ENCODE measurements at regions not wholly inside any gene's neighbourhood (a gene's known extent, or its start where the extent isn't known, plus 50 kb on each side); places are given as distances from the start of the nearest gene placed in this dataset.

DNA sequence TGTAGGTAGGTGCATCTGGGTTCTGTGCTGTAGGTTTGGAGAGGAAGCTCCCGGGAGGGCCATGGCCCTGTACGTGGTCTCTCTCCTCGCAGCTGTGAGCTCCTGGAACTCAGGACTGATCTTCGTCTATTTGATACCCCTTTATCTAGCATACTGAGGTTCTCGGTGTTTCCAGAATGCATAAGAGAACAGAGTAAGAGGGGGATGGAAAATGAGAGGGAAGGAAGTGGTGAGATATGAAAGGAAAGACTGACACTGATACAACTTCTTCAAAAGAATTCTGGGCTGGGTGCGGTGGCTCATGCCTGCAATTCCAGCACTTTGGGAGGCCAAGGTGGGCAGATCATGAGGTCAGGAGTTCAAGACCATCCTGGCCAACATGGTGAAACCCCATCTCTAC is 90.7 kb downstream of the CHRD start:
- intact Hi-C loops (cut with micrococcal nuclease): no loop called here
- ATAC-seq: no peak

More for the DNA sequence above, 90.7 kb downstream of the CHRD start:
- Histone ChIP-seq H4K20me1 (ENCODE audit: insufficient read depth) (no peaks in the 10 kb centered on the region), H3K4me2 (ENCODE audit: low read length) (no peak overlapping the region), H3K79me2 (ENCODE audit: insufficient read depth, low read length) (no peaks in the 10 kb centered on the region), H3K4me1 (ENCODE audit: control insufficient read depth in 1 of 2, insufficient read depth in 2 of 2, low read length in 2 of 2) (peaks cover 2 to 12% of the 10 kb centered on the region in 2 experiments; a peak in 1 of 4 replicates), H3K4me3 (replicated peaks in 1 of 2; ENCODE audit: low read depth in 1 of 2, low read length in 2 of 2) (no peak overlapping the region), H3K27me3 (ENCODE audit: insufficient read depth, low read length) (no peaks in the 10 kb centered on the region), H3K9me3 (ENCODE audit: control insufficient read depth in 1 of 2, insufficient read depth in 1 of 2, low read depth in 1 of 2, low read length in 2 of 2) (no peaks in the 10 kb centered on the region), H3K36me3 (ENCODE audit: control insufficient read depth in 1 of 2, insufficient read depth in 2 of 2, low read length in 2 of 2) (no peaks in the 10 kb centered on the region), H3K9ac (ENCODE audit: low read length) (no peak overlapping the region), H3K9me2 (ENCODE audit: insufficient read depth) (no peaks in the 10 kb centered on the region), H2AFZ (ENCODE audit: low read depth, low read length, poor library complexity, severe bottlenecking) (no peak overlapping the region), H3K27ac (ENCODE audit: low read depth, low read length) (no peak overlapping the region)
- POLR2A ChIA-PET: interaction anchor here (0.7 kb wide), 1 partner anchor 67 kb away, joined by 4 read pairs; no protein-coding TSS in a partner anchor
- RAD21 ChIA-PET (ENCODE audit: low non-redundant PET in 1 of 2, low total read pairs in 2 of 2, uncharacterized antibody in 2 of 2, unreplicated experiment in 2 of 2): interaction anchor here in 1 of 2 experiments (0.6 kb wide), 1 partner anchor 91 kb away, joined by 3 read pairs; the partner anchor contains the start of gene EPHB3
- CTCF ChIA-PET: interaction anchor here (1.0 to 5.8 kb wide), 6 partner anchors 10 to 99 kb away, joined by 3 to 51 read pairs (median 4); no protein-coding TSS in a partner anchor
- DNase-seq (ENCODE audit: low read depth, low spot score): no peak
- TF ChIP-seq EZH2 (IDR thresholded peaks at IDR 0.05) (no peak), POLR2AphosphoS5 (IDR thresholded peaks at IDR 0.05; ENCODE audit: low read depth, low read length) (no peak), RAD21 (IDR thresholded peaks at IDR 0.05; ENCODE audit: low read depth) (no peak), YY1 (IDR thresholded peaks at IDR 0.05; ENCODE audit: extremely low read depth, insufficient replicate concordance, low read depth, low read length) (no peak), ZBTB33 (IDR thresholded peaks at IDR 0.05; ENCODE audit: extremely low read depth, insufficient replicate concordance, low read length) (no peak), SP1 (IDR thresholded peaks at IDR 0.05; ENCODE audit: low read depth) (no peak), JUND (IDR thresholded peaks at IDR 0.05) (no peak), ELF1 (IDR thresholded peaks at IDR 0.05; ENCODE audit: borderline replicate concordance, low read depth) (no peak), POLR2A (IDR thresholded peaks at IDR 0.05; ENCODE audit: borderline replicate concordance, extremely low read depth, insufficient read depth, insufficient read length) (no peak)
- TF ChIP-seq, protein P1, sequence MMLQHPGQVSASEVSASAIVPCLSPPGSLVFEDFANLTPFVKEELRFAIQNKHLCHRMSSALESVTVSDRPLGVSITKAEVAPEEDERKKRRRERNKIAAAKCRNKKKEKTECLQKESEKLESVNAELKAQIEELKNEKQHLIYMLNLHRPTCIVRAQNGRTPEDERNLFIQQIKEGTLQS (IDR thresholded peaks at IDR 0.05): no peak
- TF ChIP-seq, protein P2, sequence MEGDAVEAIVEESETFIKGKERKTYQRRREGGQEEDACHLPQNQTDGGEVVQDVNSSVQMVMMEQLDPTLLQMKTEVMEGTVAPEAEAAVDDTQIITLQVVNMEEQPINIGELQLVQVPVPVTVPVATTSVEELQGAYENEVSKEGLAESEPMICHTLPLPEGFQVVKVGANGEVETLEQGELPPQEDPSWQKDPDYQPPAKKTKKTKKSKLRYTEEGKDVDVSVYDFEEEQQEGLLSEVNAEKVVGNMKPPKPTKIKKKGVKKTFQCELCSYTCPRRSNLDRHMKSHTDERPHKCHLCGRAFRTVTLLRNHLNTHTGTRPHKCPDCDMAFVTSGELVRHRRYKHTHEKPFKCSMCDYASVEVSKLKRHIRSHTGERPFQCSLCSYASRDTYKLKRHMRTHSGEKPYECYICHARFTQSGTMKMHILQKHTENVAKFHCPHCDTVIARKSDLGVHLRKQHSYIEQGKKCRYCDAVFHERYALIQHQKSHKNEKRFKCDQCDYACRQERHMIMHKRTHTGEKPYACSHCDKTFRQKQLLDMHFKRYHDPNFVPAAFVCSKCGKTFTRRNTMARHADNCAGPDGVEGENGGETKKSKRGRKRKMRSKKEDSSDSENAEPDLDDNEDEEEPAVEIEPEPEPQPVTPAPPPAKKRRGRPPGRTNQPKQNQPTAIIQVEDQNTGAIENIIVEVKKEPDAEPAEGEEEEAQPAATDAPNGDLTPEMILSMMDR (IDR thresholded peaks at IDR 0.05 in 2 of 3, conservative IDR thresholded peaks at IDR 0.05 in 1 of 3; ENCODE audit: borderline replicate concordance in 1 of 3, insufficient read depth in 1 of 3, low read depth in 2 of 3, low read length in 2 of 3): no peak
- TF ChIP-seq, protein P3, sequence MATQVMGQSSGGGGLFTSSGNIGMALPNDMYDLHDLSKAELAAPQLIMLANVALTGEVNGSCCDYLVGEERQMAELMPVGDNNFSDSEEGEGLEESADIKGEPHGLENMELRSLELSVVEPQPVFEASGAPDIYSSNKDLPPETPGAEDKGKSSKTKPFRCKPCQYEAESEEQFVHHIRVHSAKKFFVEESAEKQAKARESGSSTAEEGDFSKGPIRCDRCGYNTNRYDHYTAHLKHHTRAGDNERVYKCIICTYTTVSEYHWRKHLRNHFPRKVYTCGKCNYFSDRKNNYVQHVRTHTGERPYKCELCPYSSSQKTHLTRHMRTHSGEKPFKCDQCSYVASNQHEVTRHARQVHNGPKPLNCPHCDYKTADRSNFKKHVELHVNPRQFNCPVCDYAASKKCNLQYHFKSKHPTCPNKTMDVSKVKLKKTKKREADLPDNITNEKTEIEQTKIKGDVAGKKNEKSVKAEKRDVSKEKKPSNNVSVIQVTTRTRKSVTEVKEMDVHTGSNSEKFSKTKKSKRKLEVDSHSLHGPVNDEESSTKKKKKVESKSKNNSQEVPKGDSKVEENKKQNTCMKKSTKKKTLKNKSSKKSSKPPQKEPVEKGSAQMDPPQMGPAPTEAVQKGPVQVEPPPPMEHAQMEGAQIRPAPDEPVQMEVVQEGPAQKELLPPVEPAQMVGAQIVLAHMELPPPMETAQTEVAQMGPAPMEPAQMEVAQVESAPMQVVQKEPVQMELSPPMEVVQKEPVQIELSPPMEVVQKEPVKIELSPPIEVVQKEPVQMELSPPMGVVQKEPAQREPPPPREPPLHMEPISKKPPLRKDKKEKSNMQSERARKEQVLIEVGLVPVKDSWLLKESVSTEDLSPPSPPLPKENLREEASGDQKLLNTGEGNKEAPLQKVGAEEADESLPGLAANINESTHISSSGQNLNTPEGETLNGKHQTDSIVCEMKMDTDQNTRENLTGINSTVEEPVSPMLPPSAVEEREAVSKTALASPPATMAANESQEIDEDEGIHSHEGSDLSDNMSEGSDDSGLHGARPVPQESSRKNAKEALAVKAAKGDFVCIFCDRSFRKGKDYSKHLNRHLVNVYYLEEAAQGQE (IDR thresholded peaks at IDR 0.05; ENCODE audit: low read depth): no peak
- BruUV-seq (replicated peaks): no TSS peak
